B cell (primary cell): ENCODE measurements at regions not wholly inside any gene's neighbourhood (a gene's known extent, or its start where the extent isn't known, plus 50 kb on each side); places are given as distances from the start of the nearest gene placed in this dataset.

ENCODE experiments used
- ATAC-seq: fragments of 200-7000 bp; cut with Tn5 transposase; one replicate; pipeline ENCODE4 v1.10.0; 2021; ENCODE audit warnings: low read depth, mild to moderate bottlenecking, moderate number of reproducible peaks, moderate library complexity
- CTCF ChIA-PET: fragments of 350-600 bp; sonication (Branson Sonifier 250); formaldehyde crosslinking; loops from one replicate; lab custom pipeline; 2021; ENCODE audit warnings: antibody characterized with exemption, inconsistent platforms; lab: Charles Lee
- POLR2A ChIA-PET: fragments of 350-600 bp; sonication (Branson Sonifier 250); formaldehyde crosslinking; loops from one replicate; lab custom pipeline; 2021; ENCODE audit warnings: antibody characterized with exemption; lab: Charles Lee
- DNase-seq: peaks from one replicate; pipeline ENCODE4 v3.0.0; 2013
- H2AFZ ChIP-seq: 2 replicates; pipeline ENCODE4 v1.6.1; 2012; ENCODE audit warnings: mild to moderate bottlenecking, low read depth, low read length; ENCODE audit not compliant: insufficient read depth, poor library complexity, severe bottlenecking
- H3K27ac ChIP-seq, 2 donors: 1 replicate in 1 of 2; 2 replicates in 1 of 2; pipeline ENCODE4 v1.5.1; 2012 to 2013; ENCODE audit warnings: low read length in 2 of 2, mild to moderate bottlenecking in 2 of 2, moderate library complexity in 1 of 2
- H3K27me3 ChIP-seq, 4 experiments: fragments of 200-600 bp in 1 of 4; sonication (generic) in 1 of 4; replicated peaks in 1 of 4; 1 replicate in 2 of 4; 2 replicates in 2 of 4; pipeline versions ENCODE4 v1.6.1 to v1.7.0; 2013 to 2016; ENCODE audit warnings: low read length in 3 of 4, mild to moderate bottlenecking in 2 of 4, mixed read lengths in 1 of 4, moderate library complexity in 1 of 4; ENCODE audit not compliant: insufficient read depth in 4 of 4, control insufficient read depth in 3 of 4; ENCODE audit errors: control extremely low read depth in 1 of 4
- H3K36me3 ChIP-seq, 2 experiments: replicated peaks in 1 of 2; 1 replicate in 1 of 2; 2 replicates in 1 of 2; pipeline versions ENCODE4 v1.6.1 to v1.7.1; 2013; ENCODE audit warnings: low read length in 1 of 2; ENCODE audit not compliant: insufficient read depth in 2 of 2, control insufficient read depth in 1 of 2; ENCODE audit errors: control extremely low read depth in 1 of 2, extremely low read depth in 1 of 2
- H3K4me1 ChIP-seq, 2 donors: fragments of 200-600 bp in 1 of 2; sonication (generic) in 1 of 2; 1 replicate in 1 of 2; 2 replicates in 1 of 2; pipeline versions ENCODE4 v1.5.1 to v1.6.1; 2013 to 2017; ENCODE audit warnings: low read length in 2 of 2; ENCODE audit not compliant: control insufficient read depth in 2 of 2, insufficient read depth in 2 of 2
- H3K4me2 ChIP-seq: replicated peaks from 2 replicates; pipeline ENCODE3; 2012; ENCODE audit warnings: mild to moderate bottlenecking, low read depth, low read length; ENCODE audit not compliant: poor library complexity, severe bottlenecking
- H3K4me3 ChIP-seq, 5 experiments: fragments of 200-600 bp in 1 of 5; sonication (generic) in 1 of 5; 1 replicate in 3 of 5; 2 replicates in 2 of 5; pipeline versions ENCODE4 v1.5.1 to v1.7.0; 2011 to 2016; ENCODE audit warnings: low read length in 4 of 5, mild to moderate bottlenecking in 4 of 5, low read depth in 2 of 5, control low read depth in 1 of 5, moderate library complexity in 1 of 5; ENCODE audit not compliant: insufficient read depth in 1 of 5; ENCODE audit errors: control extremely low read depth in 1 of 5, extremely low read depth in 1 of 5
- H3K79me2 ChIP-seq: fragments of 200-600 bp; sonication (generic); one replicate; pipeline ENCODE4 v1.6.0; 2016; ENCODE audit warnings: low read length; ENCODE audit not compliant: control insufficient read depth, insufficient read depth
- H3K9ac ChIP-seq: fragments of 200-600 bp; sonication (generic); 2 replicates; pipeline ENCODE4 v1.6.1; 2017; ENCODE audit warnings: mild to moderate bottlenecking, low read length, moderate library complexity
- H3K9me3 ChIP-seq, 3 donors: one replicate each; pipeline versions ENCODE4 v1.6.1 to v1.7.1; 2013; ENCODE audit warnings: low read length in 2 of 3; ENCODE audit not compliant: control insufficient read depth in 2 of 3, insufficient read depth in 1 of 3; ENCODE audit errors: control extremely low read depth in 1 of 3
- H4K20me1 ChIP-seq: 2 replicates; pipeline ENCODE4 v1.6.0; 2012; ENCODE audit warnings: mild to moderate bottlenecking, low read length; ENCODE audit not compliant: insufficient read depth, control insufficient read depth, poor library complexity, severe bottlenecking
- H3K27ac Mint-ChIP-seq: one replicate; pipeline ENCODE4 v1.8.0; 2021; ENCODE audit warnings: mixed read lengths
- H3K27me3 Mint-ChIP-seq: one replicate; pipeline ENCODE4 v1.8.0; 2021; ENCODE audit warnings: mixed read lengths
- H3K4me1 Mint-ChIP-seq: one replicate; pipeline ENCODE4 v1.8.0; 2021; ENCODE audit warnings: mixed read lengths
- H3K4me3 Mint-ChIP-seq: one replicate; pipeline ENCODE4 v1.8.0; 2021; ENCODE audit warnings: mixed read lengths
- H3K9me3 Mint-ChIP-seq: one replicate; pipeline ENCODE4 v1.8.0; 2022; ENCODE audit warnings: mixed read lengths; ENCODE audit not compliant: insufficient read depth
- CTCF ChIP-seq: fragments of 200-600 bp; IDR thresholded peaks from one replicate; pipeline ENCODE4 v1.8.0; 2022; ENCODE audit warnings: antibody characterized with exemption, mild to moderate bottlenecking
- EZH2 ChIP-seq: IDR thresholded peaks from 2 replicates; pipeline ENCODE4 v1.6.1; 2012; ENCODE audit warnings: borderline replicate concordance, low read depth, mild to moderate bottlenecking, moderate library complexity, low read length; ENCODE audit not compliant: insufficient read depth, poor library complexity, severe bottlenecking
- WGBS: methylation state at CpG from one replicate; pipeline ENCODE4 v1.1.5; 2013; ENCODE audit warnings: missing lambda C conversion rate; ENCODE audit not compliant: insufficient coverage; 5-methylcytosine and 5-hydroxymethylcytosine counted together
- intact Hi-C: fragments of 100-400 bp; cut with micrococcal nuclease; formaldehyde crosslinking; loops from one replicate; pipeline ENCODE4 v1.10.0; 2022

- no peak overlapping the region for H3K27ac Mint-ChIP-seq
- peaks cover 34% of the 10 kb centered on the region for H3K4me1 Mint-ChIP-seq
- Histone ChIP-seq H4K20me1 (no peaks in the 10 kb centered on the region), H2AFZ (no peak overlapping the region), H3K27ac (no peak overlapping the region), H3K36me3 (no peaks in the 10 kb centered on the region), H3K9me3 (no peaks in the 10 kb centered on the region), H3K79me2 (no peaks in the 10 kb centered on the region), H3K4me3 (no peak overlapping the region), H3K4me2 (no peak overlapping the region), H3K4me1 (peaks cover 12 to 24% of the 10 kb centered on the region in 2 donors), H3K27me3 (no peaks in the 10 kb centered on the region), H3K9ac (no peak overlapping the region)
- H3K9me3 Mint-ChIP-seq: no peaks in the 10 kb centered on the region
- no peaks in the 10 kb centered on the region for H3K27me3 Mint-ChIP-seq
- ATAC-seq: no peak
- TF ChIP-seq CTCF (no peak), EZH2 (no peak)
- 82% methylated on average over 7 of the region's 9 CpGs for WGBS
- H3K4me3 Mint-ChIP-seq: no peak overlapping the region
- ChIA-PET CTCF (no interaction called here), POLR2A (interaction anchor here (0.6 kb wide), 1 partner anchor 135 kb away, joined by 4 read pairs; no protein-coding TSS in a partner anchor)
- intact Hi-C loops: no loop called here
- no peak for DNase-seq
These were observed 97.1 kb upstream of the CEP85L start for GRCh38 chr6:118748311-118749062.

- peaks cover 12 to 24% of the 10 kb centered on the region in 2 donors for H3K4me1 ChIP-seq
- Mint-ChIP-seq H3K4me1 (peaks cover 34% of the 10 kb centered on the region), H3K4me3 (no peak overlapping the region), H3K27ac (no peak overlapping the region), H3K9me3 (no peaks in the 10 kb centered on the region), H3K27me3 (no peaks in the 10 kb centered on the region)
- no peak for ATAC-seq
- ChIA-PET POLR2A (no interaction called here), CTCF (interaction anchor here (1.0 to 1.8 kb wide), 2 partner anchors 181 to 364 kb away, joined by 4 read pairs; no protein-coding TSS in a partner anchor)
- H3K9ac ChIP-seq: no peak overlapping the region
- intact Hi-C loops: no loop called here
- no peak for DNase-seq
- no peaks in the 10 kb centered on the region for H3K79me2 ChIP-seq
- H3K9me3 ChIP-seq: no peaks in the 10 kb centered on the region
- no peak overlapping the region for H3K4me3 ChIP-seq
- no peaks in the 10 kb centered on the region for H3K27me3 ChIP-seq
- no peak overlapping the region for H3K4me2 ChIP-seq
- H4K20me1 ChIP-seq: no peaks in the 10 kb centered on the region
- H2AFZ ChIP-seq: no peak overlapping the region
- H3K36me3 ChIP-seq: no peaks in the 10 kb centered on the region
- no peak overlapping the region for H3K27ac ChIP-seq
- no peak for TF ChIP-seq CTCF
- no peak for TF ChIP-seq EZH2
These were observed 95.4 kb upstream of the CEP85L start for GRCh38 chr6:118746825-118747174.
